Heart left ventricle (tissue), 13 donors: ENCODE measurements at regions not wholly inside any gene's neighbourhood (a gene's known extent, or its start where the extent isn't known, plus 50 kb on each side); places are given as distances from the start of the nearest gene placed in this dataset.

Experiments
- CTCF ChIP-seq, 12 donors: fragments of 200-600 bp; sonication (generic) in 4 of 12; IDR thresholded peaks; one replicate each; pipeline versions ENCODE4 v1.5.0 to v1.8.0; 2018 to 2022; ENCODE audit warnings: antibody characterized with exemption in 12 of 12, mild to moderate bottlenecking in 5 of 12
- POLR2A ChIP-seq, 2 donors: fragments of 450-650 bp; IDR thresholded peaks; one replicate each; pipeline ENCODE4 v1.6.1; 2017; ENCODE audit warnings: antibody characterized with exemption in 2 of 2, mild to moderate bottlenecking in 2 of 2, moderate library complexity in 2 of 2
- donor health status: ischemic (EF 13 %, LVEDD 7.1; RV severe dilation, severe dysfunction).
- donor health status: DM: no; HTN: yes; CAD: no.
- donor health status: DM: no; HTN: no; CAD: no.
- donor health status: ischemic (EF 25% LVEDD 6.9; RV normal size, moderate dysfunction).
- donor health status: ischemic (EF 25% LVEDD 5.7; RV mildly dilated, moderate dysfunction).
- donor health status: ischemic (EF 35%, LVEDD 5.7; RV mildly dilated, moderate dysfunction).
- donor health status: nonischemic (EF 11% LVEDD 7.7; RV severe dilation, severe dysfunction).
- donor health status: DM: yes; HTN: yes; CAD: no.
- donor health status: PGD.
- donor health status: ischemic (EF 29% LVEDD 5.4; RV normal size, mild dysfunction).
- donor health status: nonischemic (EF 23%, LVEDD 6.1; RV moderate dilation, normal function).

DNA sequence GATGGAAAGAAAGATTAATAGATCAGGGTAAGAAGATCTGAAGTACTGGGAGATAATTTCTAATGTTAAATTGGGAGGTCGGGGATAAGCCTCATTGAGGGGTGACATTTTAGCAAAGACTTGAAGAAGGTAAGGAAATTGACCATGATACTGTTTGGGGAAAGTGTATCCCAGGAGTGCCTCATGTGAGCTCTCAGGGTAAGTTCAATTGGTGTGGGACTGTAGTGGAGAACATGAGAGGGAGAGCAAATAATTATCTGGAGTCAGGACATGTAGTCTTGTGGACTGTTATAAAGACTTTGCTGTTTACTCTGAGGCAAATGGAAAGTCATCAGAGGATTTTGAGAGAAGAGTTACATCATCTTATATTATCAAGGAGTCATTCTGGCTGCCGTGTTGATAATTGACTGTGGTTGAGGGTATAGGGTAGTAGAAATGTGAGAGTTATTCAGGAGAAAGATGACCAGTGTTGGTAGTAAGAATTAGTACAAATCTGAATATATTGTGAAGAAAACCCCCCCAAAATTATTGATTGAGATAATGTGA lies 624.4 kb downstream of the ADCYAP1 start:
- no peak for TF ChIP-seq POLR2A (IDR thresholded peaks at IDR 0.05)
- no peak for TF ChIP-seq CTCF (IDR thresholded peaks at IDR 0.05)
